ENCODE measurements at regions not wholly inside any gene's neighbourhood (a gene's known extent, or its start where the extent isn't known, plus 50 kb on each side); places are given as distances from the start of the nearest gene placed in this dataset.

- H3K27ac ChIP-seq (ENCODE audit: low read length), result no peak overlapping the region
- H3K9me3 ChIP-seq (replicated peaks; ENCODE audit: control insufficient read depth, low read depth, low read length), result no peaks in the 10 kb centered on the region
- DNase-seq, result no peak
- H3K27me3 ChIP-seq (ENCODE audit: control insufficient read depth, insufficient read depth, low read length), result peaks cover 11% of the 10 kb centered on the region
- H3K4me3 ChIP-seq (ENCODE audit: low read length), result no peak overlapping the region
- H3K4me1 ChIP-seq (ENCODE audit: control insufficient read depth, insufficient read depth, low read length), result no peaks in the 10 kb centered on the region
- 88% methylated on average over 8 of the region's 9 CpGs for WGBS (ENCODE audit: insufficient coverage)
- no peaks in the 10 kb centered on the region for H3K36me3 ChIP-seq (ENCODE audit: control insufficient read depth, insufficient read depth, low read length)
These were observed 218.1 kb downstream of the WDR11 start for GRCh38 chr10:121069061-121069850.

- Histone ChIP-seq H3K27ac (ENCODE audit: low read length) (no peak overlapping the region), H3K4me1 (ENCODE audit: control insufficient read depth, insufficient read depth, low read length) (no peaks in the 10 kb centered on the region), H3K4me3 (ENCODE audit: low read length) (no peak overlapping the region), H3K9me3 (replicated peaks; ENCODE audit: control insufficient read depth, low read depth, low read length) (no peaks in the 10 kb centered on the region), H3K27me3 (ENCODE audit: control insufficient read depth, insufficient read depth, low read length) (peaks cover 14% of the 10 kb centered on the region), H3K36me3 (ENCODE audit: control insufficient read depth, insufficient read depth, low read length) (no peaks in the 10 kb centered on the region)
- DNase-seq, result peak; percentile 38
- WGBS (ENCODE audit: insufficient coverage), result 58% methylated on average over 2 of the region's 6 CpGs
These were observed 219.3 kb downstream of the WDR11 start for GRCh38 chr10:121070275-121071070.

- H3K9me3 ChIP-seq (replicated peaks; ENCODE audit: control insufficient read depth, low read depth, low read length), result no peaks in the 10 kb centered on the region
- H3K27ac ChIP-seq (ENCODE audit: low read length), result no peak overlapping the region
- no peak overlapping the region for H3K4me3 ChIP-seq (ENCODE audit: low read length)
- no peak for DNase-seq
- peaks cover 3% of the 10 kb centered on the region for H3K4me1 ChIP-seq (ENCODE audit: control insufficient read depth, insufficient read depth, low read length)
- 40% methylated on average over 1 of the region's 2 CpGs for WGBS (ENCODE audit: insufficient coverage)
- H3K27me3 ChIP-seq (ENCODE audit: control insufficient read depth, insufficient read depth, low read length), result peaks cover 21% of the 10 kb centered on the region
- no peaks in the 10 kb centered on the region for H3K36me3 ChIP-seq (ENCODE audit: control insufficient read depth, insufficient read depth, low read length)
These were observed 220.7 kb downstream of the WDR11 start for GRCh38 chr10:121071901-121072300.

GRCh38 chr10:121073728-121074127 is 222.6 kb downstream of the WDR11 start:
- 63% methylated on average over 1 of the region's 5 CpGs for WGBS (ENCODE audit: insufficient coverage)
- H3K27me3 ChIP-seq (ENCODE audit: control insufficient read depth, insufficient read depth, low read length), result peaks cover 25% of the 10 kb centered on the region

GRCh38 chr10:121076776-121077715 is 225.9 kb downstream of the WDR11 start:
- peaks cover 11% of the 10 kb centered on the region for H3K4me1 ChIP-seq (ENCODE audit: control insufficient read depth, insufficient read depth, low read length)
- H3K36me3 ChIP-seq (ENCODE audit: control insufficient read depth, insufficient read depth, low read length), result no peaks in the 10 kb centered on the region
- WGBS (ENCODE audit: insufficient coverage), result 32% methylated on average over 8 of the region's 12 CpGs
- H3K27ac ChIP-seq (ENCODE audit: low read length), result no peak overlapping the region
- no peaks in the 10 kb centered on the region for H3K9me3 ChIP-seq (replicated peaks; ENCODE audit: control insufficient read depth, low read depth, low read length)
- H3K27me3 ChIP-seq (ENCODE audit: control insufficient read depth, insufficient read depth, low read length), result peaks cover 36% of the 10 kb centered on the region
- DNase-seq, result peak; percentile 70
- H3K4me3 ChIP-seq (ENCODE audit: low read length), result no peak overlapping the region

More at GRCh38 chr10:121073728-121074127, 222.6 kb downstream of the WDR11 start:
- Histone ChIP-seq H3K4me1 (ENCODE audit: control insufficient read depth, insufficient read depth, low read length) (peaks cover 9% of the 10 kb centered on the region), H3K9me3 (replicated peaks; ENCODE audit: control insufficient read depth, low read depth, low read length) (no peaks in the 10 kb centered on the region), H3K36me3 (ENCODE audit: control insufficient read depth, insufficient read depth, low read length) (no peaks in the 10 kb centered on the region), H3K4me3 (ENCODE audit: low read length) (no peak overlapping the region), H3K27ac (ENCODE audit: low read length) (no peak overlapping the region)
- DNase-seq, result no peak

DNA sequence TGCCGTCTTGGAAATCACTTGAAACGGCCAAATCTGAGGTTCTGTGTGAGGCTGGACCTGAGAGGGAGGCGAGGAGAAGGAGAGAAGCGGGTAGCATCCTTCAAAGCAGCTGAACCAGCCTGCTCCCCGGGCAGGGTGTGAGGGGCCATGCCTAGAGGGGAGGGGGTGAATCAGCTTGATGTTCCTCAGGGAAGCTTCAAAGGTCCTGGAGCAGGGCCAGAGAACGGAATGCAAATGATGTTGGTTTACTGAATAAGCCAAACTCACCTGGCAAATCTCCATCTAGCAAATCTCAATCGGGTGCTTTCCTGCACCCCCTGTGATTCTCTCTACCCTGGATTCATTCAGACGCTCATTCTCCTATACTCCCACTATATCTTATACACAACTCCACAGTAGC is 226.9 kb downstream of the WDR11 start:
- peaks cover 36% of the 10 kb centered on the region for H3K27me3 ChIP-seq (ENCODE audit: control insufficient read depth, insufficient read depth, low read length)
- H3K4me1 ChIP-seq (ENCODE audit: control insufficient read depth, insufficient read depth, low read length), result peaks cover 11% of the 10 kb centered on the region
- no peak overlapping the region for H3K27ac ChIP-seq (ENCODE audit: low read length)
- no peaks in the 10 kb centered on the region for H3K36me3 ChIP-seq (ENCODE audit: control insufficient read depth, insufficient read depth, low read length)
- 82% methylated on average over 5 of the region's 8 CpGs for whole genome bisulfite sequencing (ENCODE audit: insufficient coverage)
- no peak overlapping the region for H3K4me3 ChIP-seq (ENCODE audit: low read length)
- H3K9me3 ChIP-seq (replicated peaks; ENCODE audit: control insufficient read depth, low read depth, low read length), result no peaks in the 10 kb centered on the region
- DNase-seq, result no peak

- no peak overlapping the region for H3K27ac ChIP-seq (ENCODE audit: low read length)
- H3K9me3 ChIP-seq (replicated peaks; ENCODE audit: control insufficient read depth, low read depth, low read length), result no peaks in the 10 kb centered on the region
- peaks cover 11% of the 10 kb centered on the region for H3K4me1 ChIP-seq (ENCODE audit: control insufficient read depth, insufficient read depth, low read length)
- no peak for DNase-seq
- H3K36me3 ChIP-seq (ENCODE audit: control insufficient read depth, insufficient read depth, low read length), result no peaks in the 10 kb centered on the region
- no peak overlapping the region for H3K4me3 ChIP-seq (ENCODE audit: low read length)
- 54% methylated on average over 8 of the region's 8 CpGs for WGBS (ENCODE audit: insufficient coverage)
- peaks cover 38% of the 10 kb centered on the region for H3K27me3 ChIP-seq (ENCODE audit: control insufficient read depth, insufficient read depth, low read length)
These were observed 227.5 kb downstream of the WDR11 start for GRCh38 chr10:121078672-121079102.

- H3K27ac ChIP-seq (ENCODE audit: low read length), result no peak overlapping the region
- peaks cover 11% of the 10 kb centered on the region for H3K4me1 ChIP-seq (ENCODE audit: control insufficient read depth, insufficient read depth, low read length)
- peaks cover 36% of the 10 kb centered on the region for H3K27me3 ChIP-seq (ENCODE audit: control insufficient read depth, insufficient read depth, low read length)
- H3K36me3 ChIP-seq (ENCODE audit: control insufficient read depth, insufficient read depth, low read length), result no peaks in the 10 kb centered on the region
- 90% methylated on average over 3 of the region's 6 CpGs for WGBS (ENCODE audit: insufficient coverage)
- DNase-seq, result no peak
- no peaks in the 10 kb centered on the region for H3K9me3 ChIP-seq (replicated peaks; ENCODE audit: control insufficient read depth, low read depth, low read length)
- H3K4me3 ChIP-seq (ENCODE audit: low read length), result no peak overlapping the region
These were observed 228.1 kb downstream of the WDR11 start for GRCh38 chr10:121079226-121079625.

GRCh38 chr10:121080281-121080891 is 229.2 kb downstream of the WDR11 start:
- Histone ChIP-seq H3K4me1 (ENCODE audit: control insufficient read depth, insufficient read depth, low read length) (peaks cover 11% of the 10 kb centered on the region), H3K4me3 (ENCODE audit: low read length) (no peak overlapping the region), H3K27ac (ENCODE audit: low read length) (no peak overlapping the region), H3K27me3 (ENCODE audit: control insufficient read depth, insufficient read depth, low read length) (peaks cover 36% of the 10 kb centered on the region), H3K9me3 (replicated peaks; ENCODE audit: control insufficient read depth, low read depth, low read length) (no peaks in the 10 kb centered on the region), H3K36me3 (ENCODE audit: control insufficient read depth, insufficient read depth, low read length) (no peaks in the 10 kb centered on the region)
- DNase-seq, result peak; percentile 48
- WGBS (ENCODE audit: insufficient coverage), result 27% methylated on average over 4 of the region's 7 CpGs
